Neutrophil (primary cell): ENCODE measurements at regions not wholly inside any gene's neighbourhood (a gene's known extent, or its start where the extent isn't known, plus 50 kb on each side); places are given as distances from the start of the nearest gene placed in this dataset.

Source experiments
- H3K27ac ChIP-seq: fragments of 200-600 bp; sonication (generic); 2 replicates; pipeline ENCODE4 v1.5.1; 2016; ENCODE audit warnings: mild to moderate bottlenecking, moderate library complexity
- H3K27me3 ChIP-seq: fragments of 200-600 bp; sonication (generic); 2 replicates; pipeline ENCODE4 v1.6.0; 2016; ENCODE audit warnings: mild to moderate bottlenecking
- H3K36me3 ChIP-seq: fragments of 200-600 bp; sonication (generic); 2 replicates; pipeline ENCODE4 v1.5.1; 2017
- H3K4me1 ChIP-seq, 2 experiments: fragments of 200-600 bp in 1 of 2; sonication (generic) in 1 of 2; 1 replicate in 1 of 2; 2 replicates in 1 of 2; pipeline versions ENCODE4 v1.5.1 to v1.6.1; 2013 to 2016; ENCODE audit warnings: low read depth in 1 of 2, low read length in 1 of 2, mild to moderate bottlenecking in 1 of 2, moderate library complexity in 1 of 2; ENCODE audit not compliant: control insufficient read depth in 1 of 2, insufficient read depth in 1 of 2
- H3K4me3 ChIP-seq, 2 experiments: fragments of 200-600 bp in 1 of 2; sonication (generic) in 1 of 2; 1 replicate in 1 of 2; 2 replicates in 1 of 2; pipeline ENCODE4 v1.5.1; 2013 to 2016; ENCODE audit warnings: low read depth in 1 of 2, low read length in 1 of 2, mild to moderate bottlenecking in 1 of 2, moderate library complexity in 1 of 2
- H3K9me3 ChIP-seq: fragments of 200-600 bp; sonication (generic); 2 replicates; pipeline ENCODE4 v1.5.1; 2016
- CTCF ChIP-seq: fragments of 200-600 bp; sonication (generic); IDR thresholded peaks from 2 replicates; pipeline ENCODE4 v1.5.1; 2016; ENCODE audit warnings: antibody characterized with exemption

- no peak for TF ChIP-seq CTCF
- H3K27me3 ChIP-seq = no peaks in the 10 kb centered on the region
- no peak overlapping the region for H3K27ac ChIP-seq
- no peak overlapping the region for H3K4me3 ChIP-seq
- no peaks in the 10 kb centered on the region for H3K4me1 ChIP-seq
- no peaks in the 10 kb centered on the region for H3K9me3 ChIP-seq
- no peaks in the 10 kb centered on the region for H3K36me3 ChIP-seq
Observed at GRCh38 chrX:121457096-121457495, 409.7 kb downstream of the GLUD2 start.

- Histone ChIP-seq H3K4me3 (no peak overlapping the region), H3K27me3 (no peaks in the 10 kb centered on the region), H3K27ac (no peak overlapping the region), H3K36me3 (no peaks in the 10 kb centered on the region), H3K4me1 (no peaks in the 10 kb centered on the region), H3K9me3 (no peaks in the 10 kb centered on the region)
- no peak for TF ChIP-seq CTCF
Observed at GRCh38 chrX:121479406-121479805, 432.0 kb downstream of the GLUD2 start.

- no peak for TF ChIP-seq CTCF
- Histone ChIP-seq H3K4me1 (no peaks in the 10 kb centered on the region), H3K27me3 (no peaks in the 10 kb centered on the region), H3K27ac (no peak overlapping the region), H3K9me3 (no peaks in the 10 kb centered on the region), H3K4me3 (no peak overlapping the region), H3K36me3 (no peaks in the 10 kb centered on the region)
Observed at GRCh38 chrX:121496966-121497365, 449.6 kb downstream of the GLUD2 start.

GRCh38 chrX:121504153-121504552 lies 456.7 kb downstream of the GLUD2 start:
- Histone ChIP-seq H3K27me3 (no peaks in the 10 kb centered on the region), H3K36me3 (no peaks in the 10 kb centered on the region), H3K4me3 (no peak overlapping the region), H3K9me3 (no peaks in the 10 kb centered on the region), H3K4me1 (no peaks in the 10 kb centered on the region), H3K27ac (no peak overlapping the region)
- TF ChIP-seq CTCF = no peak

GRCh38 chrX:121546317-121546716 lies 498.9 kb downstream of the GLUD2 start:
- Histone ChIP-seq H3K4me1 (no peaks in the 10 kb centered on the region), H3K27ac (no peak overlapping the region), H3K36me3 (no peaks in the 10 kb centered on the region), H3K27me3 (no peaks in the 10 kb centered on the region), H3K4me3 (no peak overlapping the region), H3K9me3 (no peaks in the 10 kb centered on the region)
- TF ChIP-seq CTCF = no peak

GRCh38 chrX:121558886-121559285 lies 511.5 kb downstream of the GLUD2 start:
- Histone ChIP-seq H3K36me3 (no peaks in the 10 kb centered on the region), H3K9me3 (no peaks in the 10 kb centered on the region), H3K27me3 (no peaks in the 10 kb centered on the region), H3K4me1 (no peaks in the 10 kb centered on the region), H3K4me3 (no peak overlapping the region), H3K27ac (peak overlapping the region; percentile 48)
- TF ChIP-seq CTCF = no peak
